ENCODE measurements at regions not wholly inside any gene's neighbourhood (a gene's known extent, or its start where the extent isn't known, plus 50 kb on each side); places are given as distances from the start of the nearest gene placed in this dataset.

DNA sequence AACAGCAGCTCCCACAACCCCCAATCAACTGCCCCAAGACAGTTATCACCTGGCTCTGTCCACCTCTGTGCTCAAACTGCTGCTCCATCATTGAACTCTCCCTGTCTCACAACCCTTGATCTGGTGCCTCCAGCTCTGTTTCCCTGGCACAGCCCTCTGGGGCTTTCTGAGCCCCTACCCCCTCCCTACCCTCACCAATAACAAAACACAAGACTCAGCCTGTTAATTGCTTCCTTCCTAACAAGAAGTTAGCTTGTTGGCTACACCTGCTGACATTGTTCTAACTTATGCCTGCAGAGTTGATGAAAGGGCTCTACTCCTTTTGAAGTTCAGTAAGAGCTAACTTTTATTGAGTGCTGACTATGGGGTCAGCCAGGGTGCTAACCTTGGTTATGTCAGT, 99.4 kb upstream of the FNDC3A start:
- Histone ChIP-seq H2BK12ac (ENCODE audit: low read depth, low read length) (no peak overlapping the region), H3K14ac (ENCODE audit: insufficient read length) (no peak overlapping the region), H3K27me3 (replicated peaks in 1 of 4; ENCODE audit: control insufficient read depth in 3 of 4, extremely low read depth in 1 of 4, insufficient read depth in 3 of 4, low read length in 3 of 4) (peaks cover 4 to 38% (median 22%) of the 10 kb centered on the region in 4 experiments), H3K27ac (ENCODE audit: low read depth, low read length) (no peak overlapping the region), H4K5ac (ENCODE audit: insufficient read length, low read depth, low read length) (no peak overlapping the region), H2BK20ac (ENCODE audit: low read length) (no peak overlapping the region), H3K4me1 (replicated peaks in 1 of 4; ENCODE audit: control insufficient read depth in 3 of 4, insufficient read depth in 4 of 4, low read length in 3 of 4) (peaks cover 16 to 26% (median 21%) of the 10 kb centered on the region in 4 experiments), H3K4ac (replicated peaks; ENCODE audit: insufficient read length, low read depth, low read length) (no peak overlapping the region), H3K4me2 (ENCODE audit: insufficient read depth in 1 of 2, low read depth in 2 of 2, low read length in 2 of 2) (peak overlapping the region; percentile 51 to 67; a peak in 3 of 4 replicates), H3K79me2 (ENCODE audit: control insufficient read depth in 1 of 2, insufficient read depth in 2 of 2, low read length in 2 of 2) (no peaks in the 10 kb centered on the region), H3K23me2 (ENCODE audit: low read depth, low read length) (no peaks in the 10 kb centered on the region; the same call in 1 of the 2 replicates), H3K18ac (ENCODE audit: extremely low read depth, low read length) (no peak overlapping the region), H2AK5ac (ENCODE audit: low read depth, low read length) (no peak overlapping the region), H3K9ac (replicated peaks in 1 of 4; ENCODE audit: extremely low read depth in 1 of 4, low read depth in 3 of 4, low read length in 3 of 4) (no peak overlapping the region), H4K20me1 (replicated peaks in 1 of 2; ENCODE audit: control insufficient read depth in 1 of 2, insufficient read depth in 2 of 2, low read length in 2 of 2) (no peaks in the 10 kb centered on the region), H3K36me3 (ENCODE audit: control insufficient read depth in 2 of 4, insufficient read depth in 4 of 4, low read length in 3 of 4) (no peaks in the 10 kb centered on the region), H3K79me1 (ENCODE audit: low read depth, low read length) (no peaks in the 10 kb centered on the region), H2BK5ac (ENCODE audit: low read depth, low read length) (no peak overlapping the region), H4K91ac (replicated peaks; ENCODE audit: insufficient read length, low read length) (no peak overlapping the region), H4K8ac (ENCODE audit: extremely low read depth, insufficient read depth, low read length) (no peak overlapping the region), H2AFZ (ENCODE audit: low read length) (no peak overlapping the region), H3K9me3 (ENCODE audit: insufficient read depth in 2 of 2, low read depth in 1 of 2, low read length in 1 of 2) (no peaks in the 10 kb centered on the region; a peak in 1 of 4 replicates), H2BK120ac (replicated peaks; ENCODE audit: low read depth, low read length) (no peak overlapping the region), H3K56ac (replicated peaks; ENCODE audit: insufficient read length, low read depth, low read length) (no peak overlapping the region), H2BK15ac (ENCODE audit: low read length) (no peak overlapping the region), H3K4me3 (ENCODE audit: extremely low read depth in 1 of 4, insufficient read depth in 2 of 4, low read depth in 3 of 4, low read length in 4 of 4) (0 out of 8 replicates have a peak overlapping the region, but pooled peaks of 1 of the 4 experiments have one; percentile 39), H3K23ac (ENCODE audit: insufficient read length) (no peak overlapping the region)
- FAIRE-seq = peak; percentile 84
- ChIA-PET CTCF (ENCODE audit: partially characterized antibody) (no interaction called here), POLR2A (ENCODE audit: partially characterized antibody) (interaction anchor here (1.0 kb wide), 1 partner anchor 145 kb away, joined by 3 read pairs; no protein-coding TSS in a partner anchor)
- DNase-seq (ENCODE audit: low read depth in 1 of 2, low spot score in 2 of 2) = peak in 1 of 2 experiments; percentile 58
- TF ChIP-seq POU5F1 (IDR thresholded peaks at IDR 0.05; ENCODE audit: low read depth, low read length) = 0 out of 2 replicates have a peak, but pooled peaks have one; percentile 8
